ENCODE measurements at regions not wholly inside any gene's neighbourhood (a gene's known extent, or its start where the extent isn't known, plus 50 kb on each side); places are given as distances from the start of the nearest gene placed in this dataset.
"Not testable (repeated sequence)": the region's sequence is repeated elsewhere in the genome, so short reads cannot be mapped to it uniquely, and the experiment has no call there.

GRCh38 chr5:163790497-163790896, 285.1 kb downstream of the MAT2B start:
- FAIRE-seq = no peak

- FAIRE-seq = no peak
These were observed 289.6 kb downstream of the MAT2B start for GRCh38 chr5:163794993-163795392.

- no peak for FAIRE-seq
These were observed 302.4 kb downstream of the MAT2B start for GRCh38 chr5:163807781-163808180.

GRCh38 chr5:163809473-163809872, 304.1 kb downstream of the MAT2B start:
- FAIRE-seq = no peak

GRCh38 chr5:163813900-163814299, 308.5 kb downstream of the MAT2B start:
- no peak for FAIRE-seq

- no peak for FAIRE-seq
These were observed 309.9 kb downstream of the MAT2B start for GRCh38 chr5:163815240-163815791.

- FAIRE-seq = no peak
These were observed 315.7 kb downstream of the MAT2B start for GRCh38 chr5:163821142-163821541.

- no peak for FAIRE-seq
These were observed 317.1 kb downstream of the MAT2B start for GRCh38 chr5:163822548-163822947.

- FAIRE-seq = no peak
These were observed 320.2 kb downstream of the MAT2B start for GRCh38 chr5:163825661-163826060.

GRCh38 chr5:163826201-163826600, 320.8 kb downstream of the MAT2B start:
- FAIRE-seq = no peak

GRCh38 chr5:163832155-163832554, 326.7 kb downstream of the MAT2B start:
- FAIRE-seq = no peak

- FAIRE-seq = no peak
These were observed 333.3 kb downstream of the MAT2B start for GRCh38 chr5:163838738-163839137.

- no peak for FAIRE-seq
These were observed 341.1 kb downstream of the MAT2B start for GRCh38 chr5:163846512-163846911.

- FAIRE-seq = no peak
These were observed 350.3 kb downstream of the MAT2B start for GRCh38 chr5:163855754-163856153.

GRCh38 chr5:163861670-163862069, 356.3 kb downstream of the MAT2B start:
- no peak for FAIRE-seq

- FAIRE-seq = no peak
These were observed 361.9 kb downstream of the MAT2B start for GRCh38 chr5:163867324-163867723.

GRCh38 chr5:163867738-163868137, 362.3 kb downstream of the MAT2B start:
- FAIRE-seq = no peak

GRCh38 chr5:163869581-163869980, 364.2 kb downstream of the MAT2B start:
- FAIRE-seq = no peak

GRCh38 chr5:163870441-163870840, 365.0 kb downstream of the MAT2B start:
- no peak for FAIRE-seq

- no peak for FAIRE-seq
These were observed 369.0 kb downstream of the MAT2B start for GRCh38 chr5:163874431-163874830.

- FAIRE-seq = not testable (repeated sequence)
These were observed 369.5 kb downstream of the MAT2B start for GRCh38 chr5:163874912-163875311.

GRCh38 chr5:163877865-163878264, 372.4 kb downstream of the MAT2B start:
- no peak for FAIRE-seq

GRCh38 chr5:163878490-163878889, 373.1 kb downstream of the MAT2B start:
- no peak for FAIRE-seq

GRCh38 chr5:163880302-163880701, 374.9 kb downstream of the MAT2B start:
- no peak for FAIRE-seq

GRCh38 chr5:163885117-163885516, 379.7 kb downstream of the MAT2B start:
- FAIRE-seq = no peak

- FAIRE-seq = no peak
These were observed 382.4 kb downstream of the MAT2B start for GRCh38 chr5:163887854-163888253.
